Muscle layer of colon (tissue), 2 donors: ENCODE measurements at regions not wholly inside any gene's neighbourhood (a gene's known extent, or its start where the extent isn't known, plus 50 kb on each side); places are given as distances from the start of the nearest gene placed in this dataset.

Experiments
- H3K27ac ChIP-seq: one replicate; pipeline ENCODE4 v1.7.0; 2013; ENCODE audit warnings: low read depth, mild to moderate bottlenecking, low read length, moderate library complexity
- H3K27me3 ChIP-seq, 2 donors: one replicate each; pipeline ENCODE4 v1.7.0; 2013; ENCODE audit warnings: low read length in 2 of 2, mild to moderate bottlenecking in 2 of 2; ENCODE audit not compliant: insufficient read depth in 2 of 2, control insufficient read depth in 1 of 2
- H3K36me3 ChIP-seq: one replicate; pipeline ENCODE4 v1.7.0; 2013; ENCODE audit warnings: mild to moderate bottlenecking, low read length; ENCODE audit not compliant: insufficient read depth
- H3K4me1 ChIP-seq: one replicate; pipeline ENCODE4 v1.7.0; 2013; ENCODE audit warnings: mild to moderate bottlenecking, low read length; ENCODE audit not compliant: insufficient read depth
- H3K4me3 ChIP-seq, 2 donors: one replicate each; pipeline ENCODE4 v1.7.0; 2013; ENCODE audit warnings: low read length in 2 of 2, low read depth in 1 of 2, mild to moderate bottlenecking in 1 of 2, moderate library complexity in 1 of 2
- H3K9ac ChIP-seq: one replicate; pipeline ENCODE4 v1.7.0; 2013; ENCODE audit warnings: low read length
- H3K9me3 ChIP-seq: one replicate; pipeline ENCODE4 v1.7.0; 2013; ENCODE audit warnings: mild to moderate bottlenecking, low read length
- donor health status: abdominal sarcoma.
- donor health status: Adenocarcinoma of cecum.

DNA sequence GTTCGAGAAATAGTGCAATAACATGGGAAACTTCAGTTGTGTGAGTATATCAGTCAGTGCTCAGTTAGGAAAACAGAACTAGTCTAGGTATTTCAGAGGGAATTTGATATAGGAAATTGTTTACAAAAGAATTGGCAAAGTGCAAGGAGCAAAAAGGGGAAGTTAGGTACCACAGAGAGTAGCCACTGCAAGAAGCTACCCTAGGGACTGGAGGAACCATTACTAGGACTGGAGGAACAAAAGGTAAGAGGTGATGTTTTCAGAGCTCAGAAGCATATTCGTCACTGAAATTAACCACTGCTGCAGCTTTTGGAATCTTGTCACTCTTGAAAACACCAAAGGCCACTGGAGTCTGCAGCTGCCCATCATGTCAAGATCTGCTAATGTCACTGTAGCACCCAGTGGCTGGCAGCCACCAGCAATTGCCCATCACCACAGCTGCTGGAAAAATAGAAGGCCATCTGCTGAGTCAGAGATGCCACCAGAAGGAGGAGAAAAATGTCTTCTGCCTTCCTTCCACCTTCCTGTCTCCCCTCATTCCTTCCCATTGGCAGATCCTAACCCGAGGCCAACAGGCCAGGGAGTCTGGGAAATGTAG, 160.6 kb upstream of the RPS6KA3 start:
- no peak overlapping the region for H3K27ac ChIP-seq
- H3K9me3 ChIP-seq: no peaks in the 10 kb centered on the region
- peaks cover 6% of the 10 kb centered on the region for H3K4me1 ChIP-seq
- no peaks in the 10 kb centered on the region for H3K27me3 ChIP-seq
- no peaks in the 10 kb centered on the region for H3K36me3 ChIP-seq
- H3K9ac ChIP-seq: no peak overlapping the region
- no peak overlapping the region for H3K4me3 ChIP-seq

DNA sequence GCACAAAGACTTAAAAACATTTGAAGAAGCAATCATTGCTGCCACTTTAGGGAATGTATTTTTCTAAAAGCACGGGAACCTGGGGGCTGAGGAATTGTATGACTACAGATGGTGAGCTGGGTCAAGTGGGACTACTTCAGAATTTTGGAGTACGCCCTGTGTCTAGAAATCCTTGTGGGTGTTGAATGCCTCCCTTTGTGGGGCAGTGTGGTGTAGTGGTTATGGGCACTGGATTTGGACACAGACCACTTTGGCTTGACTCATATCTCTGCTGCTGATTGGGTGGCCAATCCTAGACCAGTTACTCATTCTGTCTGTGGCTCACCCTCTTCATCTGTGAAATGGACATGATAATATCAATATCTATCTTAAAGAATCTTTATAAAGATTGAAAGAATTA, 155.0 kb upstream of the RPS6KA3 start:
- Histone ChIP-seq H3K36me3 (no peaks in the 10 kb centered on the region), H3K27me3 (peaks cover 0 to 6% of the 10 kb centered on the region in 2 donors), H3K27ac (no peak overlapping the region), H3K9me3 (no peaks in the 10 kb centered on the region), H3K4me1 (no peaks in the 10 kb centered on the region), H3K4me3 (no peak overlapping the region), H3K9ac (no peak overlapping the region)

DNA sequence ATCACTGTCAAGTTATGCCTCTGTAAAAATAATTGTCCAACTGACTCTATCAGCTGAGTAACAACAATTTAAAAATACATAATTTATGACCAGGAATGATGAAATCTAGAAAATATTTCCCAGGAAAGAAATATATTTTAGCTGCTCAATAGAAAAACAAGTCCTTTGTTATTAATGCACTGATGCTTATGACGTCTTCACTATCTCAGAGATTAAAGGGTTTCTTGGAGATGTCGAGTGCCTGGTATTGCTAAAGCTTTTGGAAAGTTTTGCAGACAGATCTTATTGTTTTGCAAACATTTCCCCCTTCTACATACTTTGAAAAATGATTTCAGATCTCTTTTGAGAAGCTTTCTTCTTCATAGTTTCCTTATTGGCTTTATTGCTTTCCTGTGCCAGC, 154.6 kb upstream of the RPS6KA3 start:
- H3K9me3 ChIP-seq: no peaks in the 10 kb centered on the region
- no peak overlapping the region for H3K9ac ChIP-seq
- H3K4me3 ChIP-seq: no peak overlapping the region
- H3K36me3 ChIP-seq: no peaks in the 10 kb centered on the region
- H3K4me1 ChIP-seq: no peaks in the 10 kb centered on the region
- H3K27ac ChIP-seq: no peak overlapping the region
- H3K27me3 ChIP-seq: peaks cover 0 to 6% of the 10 kb centered on the region in 2 donors

DNA sequence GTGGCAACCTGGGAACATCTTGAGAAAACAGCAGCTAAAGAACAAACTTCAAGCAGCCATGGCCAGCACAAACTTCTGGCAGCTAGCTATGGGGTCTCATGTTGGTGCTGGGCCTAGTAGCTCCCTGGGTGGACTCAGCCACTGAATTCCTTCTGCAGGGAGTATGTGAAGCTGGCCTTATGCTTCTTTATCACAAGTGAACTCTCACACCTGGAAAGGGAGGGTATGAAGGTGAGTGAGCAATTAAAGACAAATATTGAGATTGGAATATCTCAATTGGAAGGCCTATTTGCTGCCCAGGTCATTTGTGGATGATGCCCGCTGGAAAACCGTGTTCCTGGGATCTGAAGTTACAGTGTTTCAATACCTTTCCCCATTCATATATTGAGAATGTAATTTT, 153.3 kb upstream of the RPS6KA3 start:
- H3K36me3 ChIP-seq: no peaks in the 10 kb centered on the region

DNA sequence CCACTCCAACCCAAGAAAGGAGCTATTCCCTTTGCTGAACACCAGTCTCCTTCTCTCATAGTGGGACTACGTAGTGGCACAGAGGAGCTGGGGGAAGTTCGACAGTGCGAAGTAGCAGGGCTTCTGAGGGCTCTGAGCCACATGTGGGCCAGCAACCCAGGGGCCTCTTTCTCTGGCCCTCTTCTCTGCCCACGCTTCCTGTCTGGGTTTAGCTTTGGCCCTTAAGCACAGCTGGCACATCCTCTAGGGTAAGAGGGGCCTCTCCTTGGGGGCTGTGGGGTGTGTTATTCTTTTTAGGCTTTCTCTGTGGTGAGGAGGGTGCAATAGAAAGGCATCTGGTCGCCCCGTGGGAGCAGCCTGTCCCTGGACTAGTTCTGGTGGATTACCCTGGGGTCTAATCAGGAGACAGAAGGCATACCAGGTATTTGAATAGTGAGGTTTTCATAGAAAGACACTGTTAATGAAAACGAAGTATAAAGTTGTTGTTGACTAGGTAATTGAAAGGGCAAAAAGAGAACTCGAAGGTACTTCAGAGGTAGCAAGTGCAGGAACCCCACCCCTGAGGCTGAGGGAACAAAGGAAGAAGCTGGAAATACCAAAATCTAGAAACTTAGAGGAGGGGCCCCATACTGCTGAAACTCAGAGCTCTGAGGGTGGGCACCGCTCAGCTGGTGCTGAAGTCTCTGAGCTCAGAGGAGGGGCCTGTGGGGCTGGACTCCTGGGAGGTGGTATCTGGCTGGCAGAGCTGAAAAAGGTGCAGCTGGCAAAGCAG, 151.9 kb upstream of the RPS6KA3 start:
- Histone ChIP-seq H3K27ac (no peak overlapping the region), H3K4me1 (no peaks in the 10 kb centered on the region), H3K27me3 (peaks cover 0 to 6% of the 10 kb centered on the region in 2 donors), H3K36me3 (no peaks in the 10 kb centered on the region), H3K4me3 (no peak overlapping the region), H3K9me3 (no peaks in the 10 kb centered on the region), H3K9ac (no peak overlapping the region)

More for the DNA sequence above, 153.3 kb upstream of the RPS6KA3 start:
- Histone ChIP-seq H3K4me1 (no peaks in the 10 kb centered on the region), H3K9me3 (no peaks in the 10 kb centered on the region), H3K27ac (no peak overlapping the region), H3K27me3 (peaks cover 0 to 6% of the 10 kb centered on the region in 2 donors), H3K4me3 (no peak overlapping the region), H3K9ac (no peak overlapping the region)

DNA sequence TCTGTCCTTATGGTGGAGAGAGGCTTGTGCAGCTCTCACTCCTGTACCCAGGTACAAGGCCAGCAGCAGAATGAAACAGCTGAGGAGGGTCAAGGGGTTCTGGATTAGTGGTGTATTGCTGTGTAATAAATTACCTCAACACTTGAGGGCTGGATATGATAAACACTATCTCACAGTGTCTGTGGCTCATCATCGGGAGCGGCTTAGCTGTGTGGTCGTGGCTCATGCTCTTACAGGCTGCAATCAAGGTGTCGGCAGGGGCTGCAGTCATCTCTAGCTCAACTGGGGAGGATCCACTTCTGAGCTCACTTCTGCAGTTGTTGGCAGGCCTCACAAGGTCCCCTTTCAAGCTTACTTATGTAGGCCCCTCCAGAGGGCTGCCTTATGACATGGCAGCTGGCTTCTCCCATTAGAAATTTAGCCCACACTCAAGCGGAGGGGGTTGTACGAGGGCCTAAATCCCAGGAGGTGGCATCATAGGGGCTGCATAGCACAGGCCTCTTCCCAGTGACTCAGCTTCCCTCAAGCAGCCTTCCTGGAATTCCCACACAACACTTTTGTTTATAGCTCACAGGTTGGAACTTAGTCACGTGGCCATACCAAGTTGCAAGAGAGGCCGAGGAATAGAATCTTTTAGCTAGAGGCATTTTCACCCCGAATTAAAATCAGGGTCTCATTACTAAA, 148.2 kb upstream of the RPS6KA3 start:
- peaks cover 0 to 6% of the 10 kb centered on the region in 2 donors for H3K27me3 ChIP-seq
- no peak overlapping the region for H3K4me3 ChIP-seq
- H3K27ac ChIP-seq: no peak overlapping the region
- no peaks in the 10 kb centered on the region for H3K4me1 ChIP-seq
- no peaks in the 10 kb centered on the region for H3K9me3 ChIP-seq
- H3K9ac ChIP-seq: no peak overlapping the region
- H3K36me3 ChIP-seq: no peaks in the 10 kb centered on the region

DNA sequence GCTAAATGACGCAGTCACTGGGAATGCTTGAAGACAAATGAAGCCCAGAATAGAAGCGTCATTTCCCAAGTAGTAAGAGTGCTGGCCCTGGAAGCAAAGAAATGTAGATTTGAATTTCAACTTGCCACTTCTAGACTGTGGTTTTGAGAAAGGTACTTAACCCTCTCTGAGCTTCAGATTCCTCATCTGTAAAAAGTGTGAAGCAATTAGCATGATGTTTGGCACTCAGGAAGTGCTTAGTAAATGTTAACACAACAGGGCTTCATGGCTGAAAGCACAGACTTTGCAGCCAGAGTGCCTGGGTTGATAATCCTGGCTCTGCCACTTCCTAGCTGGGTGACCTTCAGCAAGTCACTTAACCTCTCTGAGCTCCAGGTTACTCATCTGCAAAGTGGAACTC, 147.4 kb upstream of the RPS6KA3 start:
- no peak overlapping the region for H3K9ac ChIP-seq
- H3K27me3 ChIP-seq: peaks cover 0 to 6% of the 10 kb centered on the region in 2 donors
- H3K9me3 ChIP-seq: no peaks in the 10 kb centered on the region
- H3K36me3 ChIP-seq: no peaks in the 10 kb centered on the region
- no peaks in the 10 kb centered on the region for H3K4me1 ChIP-seq
- no peak overlapping the region for H3K4me3 ChIP-seq
- no peak overlapping the region for H3K27ac ChIP-seq

DNA sequence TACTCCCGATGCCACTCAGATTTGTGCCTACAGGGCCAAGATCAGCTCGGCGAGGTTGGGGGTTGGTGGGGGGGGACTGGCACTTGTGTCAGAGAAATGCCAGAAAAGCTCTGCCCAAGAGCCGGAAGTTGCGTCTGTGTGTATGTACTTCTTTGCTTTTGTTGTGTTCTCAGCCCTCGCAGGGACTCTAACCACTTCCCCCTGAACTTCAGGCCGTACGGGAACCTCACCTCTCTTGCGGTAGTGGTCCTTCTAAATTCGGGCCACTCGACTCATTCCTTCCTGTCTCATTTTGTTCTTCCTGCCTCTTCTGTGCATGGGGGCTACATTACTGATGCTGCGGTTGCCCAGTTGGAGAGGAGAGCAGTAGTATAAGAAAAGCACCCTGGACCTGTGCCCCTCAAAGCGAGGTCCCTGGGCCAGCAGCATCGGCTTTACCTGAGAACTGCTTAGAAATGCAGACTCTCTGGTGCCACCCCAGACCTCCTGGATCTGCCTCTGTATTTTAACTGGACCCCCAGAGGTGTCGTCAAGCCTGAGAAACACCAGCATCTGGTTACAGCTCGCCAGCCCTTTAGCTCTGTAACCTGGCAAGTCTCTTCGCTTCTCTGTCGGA, 146.3 kb upstream of the RPS6KA3 start:
- Histone ChIP-seq H3K27ac (no peak overlapping the region), H3K4me3 (no peak overlapping the region), H3K9ac (no peak overlapping the region), H3K36me3 (no peaks in the 10 kb centered on the region), H3K9me3 (no peaks in the 10 kb centered on the region), H3K27me3 (no peaks in the 10 kb centered on the region), H3K4me1 (no peaks in the 10 kb centered on the region)

DNA sequence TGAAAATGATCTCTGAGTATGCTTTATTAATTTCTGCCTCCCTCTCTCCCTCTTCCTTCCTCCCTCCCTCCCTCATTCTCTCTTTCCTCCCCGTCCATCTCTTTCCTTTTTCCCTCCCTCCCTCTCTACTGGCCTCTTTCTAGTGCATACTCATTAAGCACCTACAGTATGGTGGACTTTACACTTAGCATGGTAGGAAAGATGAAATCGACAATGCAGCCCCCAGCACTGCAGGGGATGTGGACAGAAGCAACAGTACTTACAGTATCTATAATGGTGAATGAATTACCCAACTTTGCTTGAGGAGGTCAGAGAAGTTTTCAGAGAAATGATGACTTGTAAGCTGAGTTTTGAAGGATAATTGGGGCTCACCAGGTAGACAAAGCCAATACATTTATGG, 143.8 kb upstream of the RPS6KA3 start:
- H3K36me3 ChIP-seq: no peaks in the 10 kb centered on the region
- H3K9ac ChIP-seq: no peak overlapping the region
- H3K27ac ChIP-seq: no peak overlapping the region
- no peaks in the 10 kb centered on the region for H3K4me1 ChIP-seq
- H3K9me3 ChIP-seq: no peaks in the 10 kb centered on the region
- no peak overlapping the region for H3K4me3 ChIP-seq
- H3K27me3 ChIP-seq: no peaks in the 10 kb centered on the region

DNA sequence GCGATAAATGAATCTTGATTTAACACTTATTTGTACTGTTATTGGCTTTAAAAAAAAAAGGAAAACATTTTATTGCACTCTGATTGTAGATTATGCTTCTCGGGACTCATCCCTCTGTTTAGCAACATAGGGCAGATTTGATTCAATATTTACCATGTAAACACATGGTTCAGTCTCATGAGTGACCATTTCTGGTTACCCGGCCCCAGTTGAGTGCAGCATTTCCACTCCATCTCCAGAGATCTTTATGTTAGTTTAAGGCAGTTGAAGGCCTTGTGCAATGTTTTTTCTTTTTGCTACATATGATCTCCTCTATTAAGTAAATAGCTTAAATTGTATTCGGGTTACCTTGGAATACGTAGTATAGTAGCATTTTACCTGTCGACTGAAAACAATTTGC, 143.3 kb upstream of the RPS6KA3 start:
- Histone ChIP-seq H3K9me3 (no peaks in the 10 kb centered on the region), H3K4me3 (no peak overlapping the region), H3K9ac (no peak overlapping the region), H3K27me3 (no peaks in the 10 kb centered on the region), H3K36me3 (no peaks in the 10 kb centered on the region), H3K27ac (no peak overlapping the region), H3K4me1 (no peaks in the 10 kb centered on the region)

DNA sequence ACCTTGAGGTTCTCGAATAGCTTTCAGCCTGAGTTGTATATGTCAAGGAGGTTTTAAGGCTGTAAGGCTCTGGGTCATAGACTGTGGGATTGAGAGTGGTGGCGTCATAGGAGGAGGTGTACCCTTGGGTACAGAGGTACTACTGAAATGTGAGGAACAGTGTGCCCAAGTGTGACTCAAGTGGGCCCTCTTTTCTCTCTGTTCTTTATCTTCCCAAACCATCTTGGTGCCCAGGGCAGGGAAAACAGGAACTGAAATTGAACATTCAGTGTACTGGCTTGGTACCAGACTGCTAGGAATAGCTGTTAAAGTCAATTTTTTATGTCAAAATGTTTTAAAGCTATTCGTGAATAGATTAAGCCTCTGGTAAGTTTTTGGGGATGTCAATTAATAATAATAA, 136.2 kb upstream of the RPS6KA3 start:
- H3K4me3 ChIP-seq: no peak overlapping the region
- H3K36me3 ChIP-seq: no peaks in the 10 kb centered on the region
- no peak overlapping the region for H3K9ac ChIP-seq
- no peaks in the 10 kb centered on the region for H3K4me1 ChIP-seq
- H3K27me3 ChIP-seq: no peaks in the 10 kb centered on the region
- no peak overlapping the region for H3K27ac ChIP-seq
- H3K9me3 ChIP-seq: no peaks in the 10 kb centered on the region
